Stimulated activated naive B cell treated with anti-CD40 and anti-IgM and Interleukin-4, amounts not matched to agents 10 μg/mL and 1 μg/mL and 100 μg/mL, for 72 hours (primary cell): ENCODE measurements at regions not wholly inside any gene's neighbourhood (a gene's known extent, or its start where the extent isn't known, plus 50 kb on each side); places are given as distances from the start of the nearest gene placed in this dataset.
"Not testable (repeated sequence)": the region's sequence is repeated elsewhere in the genome, so short reads cannot be mapped to it uniquely, and the experiment has no call there.

ENCODE experiments used
- ATAC-seq, 2 donors: fragments of 150-1000 bp; cut with Tn5 transposase; replicated peaks; 2 replicates each; pipeline ENCODE4 v1.10.0; 2021; ENCODE audit warnings: moderate library complexity in 1 of 2
- DNase-seq: peaks from one replicate; pipeline ENCODE4 v3.0.0; 2021
- H3K27ac Mint-ChIP-seq: one replicate; pipeline ENCODE4 v1.8.0; 2022; ENCODE audit warnings: mild to moderate bottlenecking, mixed read lengths
- H3K27me3 Mint-ChIP-seq, 2 donors: one replicate each; pipeline ENCODE4 v1.8.0; 2022; ENCODE audit warnings: mixed read lengths in 2 of 2
- H3K36me3 Mint-ChIP-seq, 2 donors: one replicate each; pipeline ENCODE4 v1.8.0; 2022; ENCODE audit warnings: mixed read lengths in 2 of 2, mild to moderate bottlenecking in 1 of 2
- H3K4me1 Mint-ChIP-seq, 2 donors: one replicate each; pipeline ENCODE4 v1.8.0; 2022; ENCODE audit warnings: mixed read lengths in 2 of 2, mild to moderate bottlenecking in 1 of 2
- H3K4me3 Mint-ChIP-seq, 2 donors: one replicate each; pipeline ENCODE4 v1.8.0; 2022; ENCODE audit warnings: mild to moderate bottlenecking in 2 of 2, mixed read lengths in 2 of 2, moderate library complexity in 1 of 2
- H3K9me3 Mint-ChIP-seq, 2 donors: one replicate each; pipeline ENCODE4 v1.8.0; 2022; ENCODE audit warnings: mixed read lengths in 2 of 2, mild to moderate bottlenecking in 1 of 2

GRCh38 chr4:49523816-49524765 lies 538.0 kb downstream of the CWH43 start:
- H3K4me1 Mint-ChIP-seq, H3K27me3 Mint-ChIP-seq, H3K27ac Mint-ChIP-seq, DNase-seq, H3K4me3 Mint-ChIP-seq, ATAC-seq, H3K9me3 Mint-ChIP-seq, H3K36me3 Mint-ChIP-seq: not testable (repeated sequence)

GRCh38 chr4:49558916-49559676 lies 573.0 kb downstream of the CWH43 start:
- not testable (repeated sequence) for H3K4me3 Mint-ChIP-seq, H3K36me3 Mint-ChIP-seq, H3K4me1 Mint-ChIP-seq, H3K27me3 Mint-ChIP-seq, ATAC-seq, H3K27ac Mint-ChIP-seq, DNase-seq
- peaks cover 6 to 12% of the 10 kb centered on the region in 2 donors for H3K9me3 Mint-ChIP-seq

- ATAC-seq, result not testable (repeated sequence)
Measured at GRCh38 chr4:49560131-49560816, 574.2 kb downstream of the CWH43 start.

GRCh38 chr4:49560883-49561282 lies 574.8 kb downstream of the CWH43 start:
- not testable (repeated sequence) for H3K4me1 Mint-ChIP-seq, H3K36me3 Mint-ChIP-seq, H3K27ac Mint-ChIP-seq, ATAC-seq, DNase-seq, H3K27me3 Mint-ChIP-seq, H3K4me3 Mint-ChIP-seq
- peaks cover 4 to 12% of the 10 kb centered on the region in 2 donors for H3K9me3 Mint-ChIP-seq

More at GRCh38 chr4:49560131-49560816, 574.2 kb downstream of the CWH43 start:
- DNase-seq, H3K4me3 Mint-ChIP-seq, H3K27ac Mint-ChIP-seq, H3K4me1 Mint-ChIP-seq, H3K27me3 Mint-ChIP-seq, H3K36me3 Mint-ChIP-seq: not testable (repeated sequence)
- peaks cover 4 to 12% of the 10 kb centered on the region in 2 donors for H3K9me3 Mint-ChIP-seq

- H3K4me3 Mint-ChIP-seq, H3K4me1 Mint-ChIP-seq, ATAC-seq, DNase-seq, H3K27ac Mint-ChIP-seq, H3K27me3 Mint-ChIP-seq, H3K36me3 Mint-ChIP-seq: not testable (repeated sequence)
- peaks cover 22% of the 10 kb centered on the region in 2 donors for H3K9me3 Mint-ChIP-seq
Measured at GRCh38 chr4:49570248-49570647, 584.2 kb downstream of the CWH43 start.

GRCh38 chr4:49573666-49574215 lies 587.7 kb downstream of the CWH43 start:
- H3K4me1 Mint-ChIP-seq, H3K27me3 Mint-ChIP-seq, H3K27ac Mint-ChIP-seq, H3K36me3 Mint-ChIP-seq, ATAC-seq, DNase-seq, H3K4me3 Mint-ChIP-seq: not testable (repeated sequence)
- peaks cover 29 to 32% of the 10 kb centered on the region in 2 donors for H3K9me3 Mint-ChIP-seq

- not testable (repeated sequence) for DNase-seq, H3K4me3 Mint-ChIP-seq, H3K4me1 Mint-ChIP-seq, H3K27me3 Mint-ChIP-seq, ATAC-seq, H3K27ac Mint-ChIP-seq, H3K36me3 Mint-ChIP-seq
- peaks cover 27 to 31% of the 10 kb centered on the region in 2 donors for H3K9me3 Mint-ChIP-seq
Measured at GRCh38 chr4:49575250-49575649, 589.2 kb downstream of the CWH43 start.

- not testable (repeated sequence) for H3K36me3 Mint-ChIP-seq, H3K4me3 Mint-ChIP-seq, H3K27ac Mint-ChIP-seq, DNase-seq, H3K4me1 Mint-ChIP-seq, H3K27me3 Mint-ChIP-seq, ATAC-seq
- H3K9me3 Mint-ChIP-seq, result peaks cover 21 to 24% of the 10 kb centered on the region in 2 donors
Measured at GRCh38 chr4:49578371-49578770, 592.3 kb downstream of the CWH43 start.

- DNase-seq, ATAC-seq: not testable (repeated sequence)
- H3K9me3 Mint-ChIP-seq, result peaks cover 21 to 22% of the 10 kb centered on the region in 2 donors
Measured at GRCh38 chr4:49578899-49579298, 592.8 kb downstream of the CWH43 start.

GRCh38 chr4:49580166-49580565 lies 594.1 kb downstream of the CWH43 start:
- H3K9me3 Mint-ChIP-seq, result peaks cover 16 to 19% of the 10 kb centered on the region in 2 donors
- not testable (repeated sequence) for ATAC-seq, H3K4me1 Mint-ChIP-seq, H3K4me3 Mint-ChIP-seq, H3K27me3 Mint-ChIP-seq, DNase-seq, H3K36me3 Mint-ChIP-seq, H3K27ac Mint-ChIP-seq

More at GRCh38 chr4:49578899-49579298, 592.8 kb downstream of the CWH43 start:
- H3K4me3 Mint-ChIP-seq, H3K4me1 Mint-ChIP-seq, H3K27me3 Mint-ChIP-seq, H3K36me3 Mint-ChIP-seq, H3K27ac Mint-ChIP-seq: not testable (repeated sequence)

GRCh38 chr4:49588401-49588800 lies 602.3 kb downstream of the CWH43 start:
- not testable (repeated sequence) for H3K27ac Mint-ChIP-seq, H3K36me3 Mint-ChIP-seq, ATAC-seq, H3K27me3 Mint-ChIP-seq, H3K9me3 Mint-ChIP-seq, H3K4me3 Mint-ChIP-seq, H3K4me1 Mint-ChIP-seq, DNase-seq

GRCh38 chr4:49618436-49618835 lies 632.4 kb downstream of the CWH43 start:
- not testable (repeated sequence) for H3K36me3 Mint-ChIP-seq, H3K27me3 Mint-ChIP-seq, H3K4me3 Mint-ChIP-seq, H3K27ac Mint-ChIP-seq, H3K4me1 Mint-ChIP-seq, ATAC-seq, DNase-seq, H3K9me3 Mint-ChIP-seq

GRCh38 chr4:49626478-49626877 lies 640.4 kb downstream of the CWH43 start:
- not testable (repeated sequence) for H3K4me1 Mint-ChIP-seq, H3K9me3 Mint-ChIP-seq, DNase-seq, ATAC-seq, H3K27ac Mint-ChIP-seq, H3K4me3 Mint-ChIP-seq, H3K36me3 Mint-ChIP-seq, H3K27me3 Mint-ChIP-seq
